Inferior parietal cortex (tissue), 1 donor: ENCODE measurements at regions not wholly inside any gene's neighbourhood (a gene's known extent, or its start where the extent isn't known, plus 50 kb on each side); places are given as distances from the start of the nearest gene placed in this dataset.
"Not testable (repeated sequence)": the region's sequence is repeated elsewhere in the genome, so short reads cannot be mapped to it uniquely, and the experiment has no call there.

Source experiments
- DNase-seq: peaks from one replicate; pipeline ENCODE4 v3.0.0-alpha.2; 2016; ENCODE audit errors: extremely low spot score

DNA sequence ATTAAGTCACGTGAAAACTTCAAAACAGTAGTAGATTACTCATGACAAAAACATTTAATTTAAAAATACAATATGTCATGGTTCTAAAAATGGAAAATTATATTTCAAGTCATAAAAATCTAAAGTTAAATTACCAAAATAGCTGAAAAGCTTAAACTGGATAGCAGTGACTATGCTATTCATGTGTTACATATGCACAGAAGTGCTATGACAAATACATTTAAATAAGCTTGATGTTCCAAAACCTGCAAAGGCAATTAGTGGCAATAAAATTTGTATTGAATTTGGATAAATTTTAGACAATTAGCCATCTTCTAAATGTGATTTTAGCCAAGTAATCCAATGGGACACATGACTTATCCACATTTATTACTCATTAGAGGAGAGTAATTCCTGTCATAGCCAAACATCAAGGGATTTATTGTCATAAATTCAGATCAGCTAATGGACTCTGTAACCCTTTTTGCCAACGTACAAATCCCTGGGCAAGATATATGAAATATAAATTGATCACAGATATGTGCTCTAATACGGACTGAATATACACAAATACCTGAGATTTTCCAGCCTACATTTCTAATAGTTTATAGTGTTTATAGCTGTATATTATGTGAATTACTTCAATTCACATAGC, 419.4 kb downstream of the ISL1 start:
- DNase-seq: no peak

DNA sequence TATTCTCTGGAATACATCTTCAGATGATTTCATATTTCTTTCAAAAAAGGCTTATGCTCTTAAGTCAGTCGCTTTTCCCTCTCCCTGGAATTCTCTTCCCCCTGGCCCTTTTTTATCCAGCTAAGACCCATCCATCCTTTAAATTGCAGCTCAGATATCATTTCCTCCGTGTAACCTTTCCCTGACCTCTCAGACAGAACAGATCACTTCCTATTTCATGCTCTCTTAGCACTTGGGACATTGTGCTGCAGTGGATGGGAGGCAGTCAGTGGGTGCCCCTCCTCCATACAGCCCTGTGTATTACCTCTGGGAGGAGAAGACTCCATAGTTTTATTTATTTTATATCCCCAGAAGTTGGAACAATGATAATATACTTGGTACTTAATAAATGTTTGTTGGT, 423.4 kb downstream of the ISL1 start:
- DNase-seq: no peak

DNA sequence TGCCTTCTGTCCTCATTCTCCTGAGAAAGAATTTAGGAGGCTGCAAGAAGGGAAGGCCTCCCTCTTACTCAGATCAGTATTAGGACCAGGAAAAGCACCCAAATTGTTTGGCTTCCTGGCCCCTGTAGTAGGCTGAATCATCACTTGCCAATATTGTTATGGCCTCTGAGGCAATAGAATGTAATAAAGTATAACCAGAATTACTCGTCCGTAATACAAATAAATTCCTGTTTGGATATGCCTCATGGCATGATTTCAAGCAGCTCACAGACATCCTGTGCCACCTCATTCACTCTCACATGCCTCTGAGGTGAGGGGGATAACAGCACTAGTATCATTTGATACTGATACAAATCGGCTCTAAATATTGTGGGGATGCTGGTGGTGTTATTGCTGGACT, 427.3 kb downstream of the ISL1 start:
- DNase-seq: no peak

GRCh38 chr5:51811883-51812471, 428.7 kb downstream of the ISL1 start:
- DNase-seq: peak; percentile 11

DNA sequence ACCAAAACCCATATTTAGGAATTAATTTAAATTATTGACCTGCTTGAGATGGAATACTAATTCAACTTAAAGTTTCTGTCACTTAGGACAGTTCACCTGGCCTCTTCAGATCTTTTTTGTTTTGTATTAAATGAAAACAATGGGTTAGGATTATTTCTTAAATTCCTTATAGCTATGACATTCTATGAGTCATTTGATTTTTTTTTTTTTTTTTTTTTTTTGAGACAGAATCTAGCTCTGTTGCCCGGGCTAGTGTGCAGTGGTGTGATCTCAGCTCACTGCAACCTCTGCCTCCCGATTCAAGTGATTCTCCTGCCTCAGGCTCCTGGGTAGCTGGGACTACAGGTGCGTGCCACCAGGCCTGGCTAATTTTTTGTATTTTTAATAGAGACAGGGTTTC, 431.6 kb downstream of the ISL1 start:
- DNase-seq: not testable (repeated sequence)

DNA sequence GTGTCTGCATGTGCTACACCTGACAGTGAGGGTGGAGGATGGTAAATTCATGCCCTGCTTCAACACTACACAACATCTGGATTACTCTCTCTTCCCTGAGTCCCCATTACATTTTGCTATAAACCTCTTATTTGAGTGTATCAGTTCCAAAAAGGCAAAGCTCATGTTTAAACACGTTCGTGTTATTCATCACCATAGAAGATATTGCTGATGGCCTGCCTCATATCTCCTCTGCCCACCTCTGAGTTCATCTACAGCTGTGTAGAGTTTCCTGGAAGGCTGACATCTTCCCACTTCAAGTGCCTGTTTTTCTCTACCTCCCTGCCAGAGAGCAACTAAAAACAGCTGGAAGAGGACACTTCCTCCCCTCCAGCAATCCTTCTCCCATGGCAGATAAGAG, 433.2 kb downstream of the ISL1 start:
- no peak for DNase-seq

- no peak for DNase-seq
Measured at GRCh38 chr5:51821697-51822096, 438.4 kb downstream of the ISL1 start.

DNA sequence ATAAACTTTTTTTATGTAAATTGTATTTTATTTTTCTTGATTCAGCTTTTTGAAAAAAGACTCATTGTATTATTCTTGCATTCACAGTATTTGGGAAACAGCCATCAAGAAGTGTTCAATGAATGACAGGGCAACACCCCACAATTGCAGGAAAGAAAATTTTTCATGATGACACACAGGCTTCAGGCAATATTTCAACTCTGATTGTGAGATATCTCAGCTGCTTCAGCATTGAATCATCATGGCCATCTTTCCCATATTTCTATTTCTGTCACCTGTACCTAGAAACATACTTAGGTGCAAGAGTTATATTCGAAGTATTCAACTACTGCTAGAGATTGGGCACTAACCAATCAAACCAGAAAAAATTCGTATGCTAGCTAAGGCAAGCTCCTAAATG, 446.0 kb downstream of the ISL1 start:
- DNase-seq: no peak

DNA sequence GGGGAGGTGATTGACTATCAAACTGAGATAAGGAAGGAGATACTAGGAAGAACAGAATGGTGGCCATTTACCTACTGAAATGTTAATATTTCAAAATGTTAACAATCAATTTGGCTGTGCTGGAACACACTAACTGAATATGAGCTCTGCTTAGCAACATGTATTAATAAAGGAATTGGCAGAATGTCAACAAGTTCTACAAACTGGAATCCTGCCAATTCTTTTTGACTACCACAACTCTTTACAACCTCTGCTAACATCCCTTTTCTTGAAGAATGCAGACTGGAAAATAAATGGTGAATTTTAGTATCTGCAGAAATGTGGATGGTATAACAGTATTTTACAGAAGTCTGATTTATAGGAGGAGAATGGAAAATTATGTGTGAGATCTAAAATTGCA, 446.4 kb downstream of the ISL1 start:
- DNase-seq: no peak

- DNase-seq: no peak
Measured at GRCh38 chr5:51832934-51833470, 449.8 kb downstream of the ISL1 start.

DNA sequence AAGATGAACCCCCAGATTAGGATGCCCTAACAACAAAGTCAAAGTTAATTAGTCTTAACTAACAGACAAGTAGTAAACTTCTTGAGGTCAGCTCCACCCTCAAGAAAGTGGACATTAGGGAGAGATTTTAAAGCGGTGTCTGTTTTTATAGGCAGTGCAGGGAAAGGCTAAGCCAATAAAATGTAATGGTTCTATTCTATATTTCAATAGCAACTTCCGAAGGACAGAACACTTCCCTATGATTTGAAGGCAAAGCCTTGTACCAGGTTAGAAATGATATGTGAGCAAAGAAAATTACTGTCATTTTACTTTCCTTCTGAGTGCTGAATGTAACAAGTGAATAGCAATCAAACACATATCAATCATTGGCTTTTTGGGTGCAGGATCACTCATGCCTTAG, 455.2 kb downstream of the ISL1 start:
- DNase-seq: no peak

DNA sequence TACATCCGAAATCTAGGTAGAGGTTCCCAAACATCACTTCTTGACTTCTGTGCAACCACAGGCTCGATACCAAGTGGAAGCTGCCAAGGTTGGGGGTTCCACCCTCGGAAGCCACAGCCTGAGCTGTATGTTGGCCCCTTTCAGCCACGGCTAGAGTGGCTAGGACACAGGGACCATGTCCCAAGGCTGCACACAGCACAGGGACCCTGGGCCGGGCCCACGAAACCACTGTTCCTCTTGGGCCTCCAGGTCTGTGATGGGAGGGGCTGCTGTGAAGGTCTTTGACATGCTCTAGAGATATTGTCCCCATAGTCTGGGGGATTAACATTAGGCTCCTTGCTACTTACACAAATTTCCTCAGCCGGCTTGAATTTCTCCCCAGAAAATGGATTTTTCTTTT, 460.6 kb downstream of the ISL1 start:
- no peak for DNase-seq

DNA sequence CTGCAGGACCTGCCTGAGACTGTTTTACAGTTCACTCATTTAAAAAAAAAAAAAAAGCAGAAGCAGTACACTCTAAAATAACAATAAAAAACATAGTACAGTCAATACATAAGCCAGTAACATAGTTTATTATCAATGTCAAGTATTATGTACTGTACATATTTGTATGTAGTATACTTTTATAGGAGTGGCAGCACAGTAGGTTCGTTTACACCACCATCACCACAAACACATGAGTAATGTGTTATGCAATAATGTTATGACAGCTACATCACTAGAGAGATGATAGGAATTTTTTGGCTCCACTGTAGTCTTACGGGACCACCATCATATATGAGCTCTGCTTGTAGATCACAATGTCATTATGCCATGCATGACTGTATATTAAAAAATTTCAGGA, 462.8 kb downstream of the ISL1 start:
- DNase-seq: no peak

GRCh38 chr5:51859624-51860023, 476.4 kb downstream of the ISL1 start:
- no peak for DNase-seq

DNA sequence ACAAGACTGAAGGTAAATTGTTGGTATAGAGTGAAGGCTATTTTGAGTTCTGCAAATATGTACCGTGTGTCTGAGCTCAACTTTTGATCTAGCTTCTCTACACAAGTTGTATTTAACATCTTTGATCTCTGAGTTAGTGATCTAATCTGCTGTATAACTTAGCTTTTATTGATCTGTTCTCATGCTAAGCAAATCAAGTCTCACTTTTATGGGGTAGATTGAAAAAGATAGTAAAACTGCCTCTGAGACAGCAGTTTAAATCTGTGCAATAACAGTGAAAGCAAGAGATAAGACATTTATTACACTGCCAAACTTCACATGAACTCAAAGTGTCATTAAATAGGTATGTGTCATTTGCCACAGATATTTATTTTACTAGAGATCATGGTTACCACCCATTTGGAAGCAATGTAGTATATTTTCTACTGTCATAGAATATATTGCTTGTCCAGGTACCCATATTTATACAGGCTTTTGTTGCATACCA, 477.3 kb downstream of the ISL1 start:
- DNase-seq: no peak

DNA sequence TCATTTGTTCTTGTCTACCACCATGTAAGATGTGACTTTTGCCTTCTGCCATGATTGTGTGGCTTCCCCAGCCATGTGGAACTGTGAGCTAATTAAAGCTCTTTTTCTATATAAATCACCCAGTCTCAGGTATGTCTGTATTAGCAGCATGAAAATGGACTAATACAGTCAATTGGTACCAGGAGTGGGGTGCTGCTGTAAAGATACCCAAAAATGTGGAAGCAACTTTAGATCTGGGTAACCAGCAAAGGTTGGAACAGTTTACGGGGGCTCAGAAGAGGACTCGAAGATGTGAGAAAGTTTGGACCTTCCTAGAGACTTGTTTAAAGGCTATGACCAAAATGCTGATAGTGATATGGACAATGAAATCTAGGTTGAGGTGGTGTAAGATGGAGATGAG, 488.9 kb downstream of the ISL1 start:
- no peak for DNase-seq

DNA sequence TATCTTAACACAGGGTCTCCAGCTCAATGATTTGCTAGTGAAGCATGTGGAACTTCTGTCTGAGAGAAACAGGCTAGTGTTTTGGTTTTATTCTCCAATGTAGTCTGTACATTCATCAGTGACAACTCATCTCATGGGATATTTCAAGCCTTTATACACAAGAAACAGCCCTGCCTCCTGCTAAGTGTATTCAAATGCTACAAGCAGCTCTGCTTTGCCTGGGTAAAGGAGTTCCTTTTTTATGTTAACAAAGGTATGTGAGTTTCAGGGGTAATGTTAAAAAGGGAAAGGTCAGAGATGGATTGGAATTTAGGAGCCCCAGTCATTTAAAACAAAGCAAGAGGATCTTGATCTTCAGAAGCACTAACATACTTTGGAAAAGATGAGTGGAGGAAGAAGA, 498.7 kb downstream of the ISL1 start:
- no peak for DNase-seq

DNA sequence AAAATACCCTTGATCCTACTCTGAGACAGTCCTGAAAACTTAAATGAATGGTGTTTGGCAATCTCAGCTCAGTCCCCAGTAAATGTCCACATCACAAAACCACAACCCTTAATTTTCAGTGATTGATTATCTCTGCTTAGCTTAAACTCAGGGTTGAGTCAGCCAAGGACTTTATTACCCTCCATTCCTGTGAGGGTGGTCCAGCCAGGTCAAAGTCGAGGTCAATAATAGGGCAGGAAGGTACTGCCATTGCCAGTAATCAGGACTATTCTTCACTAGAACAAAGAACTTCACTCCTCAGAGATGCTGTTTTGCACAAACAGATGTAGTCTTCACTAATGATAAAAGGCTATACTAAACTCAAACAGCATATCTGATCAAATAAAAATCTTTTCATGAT, 499.4 kb downstream of the ISL1 start:
- no peak for DNase-seq

- DNase-seq: no peak
Measured at GRCh38 chr5:51889703-51890102, 506.5 kb downstream of the ISL1 start.

DNA sequence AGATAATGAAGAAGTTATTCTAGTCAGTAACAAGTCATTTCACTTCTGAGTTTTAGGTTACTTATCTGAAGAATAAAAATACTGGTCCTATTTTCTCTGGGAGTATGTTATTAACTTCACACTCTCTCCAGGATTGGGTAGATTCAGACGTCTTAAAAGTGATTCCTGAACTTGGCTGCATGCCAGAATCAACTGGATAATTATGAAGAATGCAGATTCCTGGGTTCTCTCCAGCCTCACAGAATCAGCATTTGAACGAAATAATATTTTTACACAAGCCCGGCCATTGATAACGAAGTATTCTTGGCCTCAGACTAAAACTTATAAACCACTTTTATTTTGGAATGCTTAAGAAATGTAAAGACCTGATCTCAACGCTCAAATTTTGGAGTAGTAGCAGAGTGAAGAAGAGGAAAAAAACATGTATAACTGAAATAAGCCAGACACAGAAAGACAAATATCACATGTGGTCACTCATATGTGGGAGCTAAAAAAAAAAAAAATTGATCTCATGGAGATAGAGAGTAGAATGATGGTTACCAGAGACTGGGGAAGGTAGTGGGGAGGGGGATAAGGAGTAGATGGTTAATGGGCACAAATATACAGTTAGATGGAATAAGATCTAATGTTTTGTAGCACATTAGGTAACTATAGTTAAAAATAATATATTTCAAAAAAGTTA, 507.3 kb downstream of the ISL1 start:
- DNase-seq: no peak

DNA sequence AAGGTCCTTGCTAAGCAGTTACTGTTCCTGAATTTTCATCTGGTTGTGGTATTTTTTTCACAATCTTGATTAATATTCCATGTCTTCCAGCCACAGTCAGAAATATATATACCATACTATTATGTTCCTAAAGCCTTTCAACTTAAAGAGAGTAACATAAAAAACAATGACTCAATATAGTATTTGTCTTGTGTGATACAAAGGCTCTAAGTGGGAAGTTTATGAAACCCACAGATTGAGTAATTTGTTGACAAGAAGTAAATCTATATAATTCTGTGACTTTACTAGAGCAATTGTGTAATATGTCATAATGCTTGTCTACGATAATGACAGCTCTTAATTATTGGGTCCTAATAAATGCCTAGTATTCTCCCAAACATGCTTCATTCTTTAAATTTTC, 509.4 kb downstream of the ISL1 start:
- DNase-seq: no peak

DNA sequence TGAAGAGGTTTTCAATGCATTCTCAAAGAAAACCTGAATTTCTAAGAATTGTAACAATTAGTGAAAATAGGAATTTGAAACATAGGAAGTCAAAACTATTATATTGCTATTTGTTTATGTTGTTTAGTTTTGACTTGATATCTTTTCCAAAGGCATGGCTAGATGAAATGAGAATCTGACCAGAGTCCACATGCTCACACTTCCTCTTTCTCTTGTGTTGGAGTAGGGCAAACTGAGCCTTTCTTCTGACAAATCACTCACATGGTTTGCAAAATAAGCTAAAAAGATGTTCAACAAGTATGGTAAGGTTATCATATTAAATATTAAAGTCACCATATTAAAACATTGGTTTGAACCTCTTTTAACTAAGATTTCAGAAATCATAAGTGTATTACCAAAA, 512.6 kb downstream of the ISL1 start:
- no peak for DNase-seq

GRCh38 chr5:51902512-51902911, 519.3 kb downstream of the ISL1 start:
- no peak for DNase-seq
